K562 (cell line): ENCODE measurements at regions not wholly inside any gene's neighbourhood (a gene's known extent, or its start where the extent isn't known, plus 50 kb on each side); places are given as distances from the start of the nearest gene placed in this dataset.
"Not testable (repeated sequence)": the region's sequence is repeated elsewhere in the genome, so short reads cannot be mapped to it uniquely, and the experiment has no call there.

ENCODE experiments used
- ATAC-seq: fragments of 200-7000 bp; cut with Tn5 transposase; 3 replicates; pipeline ENCODE4 v1.9.1; 2020; ENCODE audit warnings: moderate library complexity
- BruUV-seq: library from RNA; stranded (reverse); fragments of 400-500 nt; replicated peaks from 2 replicates; lab custom pipeline; 2021; lab: Mats Ljungman, UMichigan
- CTCF ChIA-PET: fragments of 300-600 bp; formaldehyde crosslinking; extraction: SDS; loops from one replicate; lab custom pipeline; 2021; ENCODE audit warnings: low intra/inter-chr PET ratio; lab: Yijun Ruan, JAX
- POLR2A ChIA-PET: fragments of 300-600, 350-650 bp; sonication (Branson Sonifier 250); formaldehyde crosslinking; extraction: SDS; loops from one replicate; lab custom pipeline; 2021; ENCODE audit warnings: antibody characterized with exemption, inconsistent platforms; lab: Yijun Ruan, JAX
- DNase-seq, 4 experiments: peaks; one replicate each; pipeline versions ENCODE4 v3.0.0 to v3.0.0-alpha.2; 2011 to 2018; ENCODE audit warnings: low spot score in 3 of 4, mixed read lengths in 3 of 4; ENCODE audit errors: extremely low read depth in 1 of 4
- FAIRE-seq: peaks from 2 replicates; lab custom pipeline; 2011; peaks lifted over from hg19 to GRCh38; lab: Jason Lieb, UNC
- H2AFZ ChIP-seq: 2 replicates; pipeline ENCODE4 v1.6.0; 2011; ENCODE audit warnings: low read depth, low read length, control low read depth, inconsistent platforms
- H3K27ac ChIP-seq: fragments of 200-600 bp; 3 replicates; pipeline ENCODE4 v1.8.0; 2011; ENCODE audit warnings: low read depth, mild to moderate bottlenecking, control low read depth, inconsistent platforms, low read length, moderate library complexity, mixed read lengths; ENCODE audit errors: extremely low read depth
- H3K27me3 ChIP-seq, 2 experiments: fragments of 300-600 bp in 1 of 2; 2 replicates in 1 of 2; 3 replicates in 1 of 2; pipeline versions ENCODE4 v1.6.0 to v1.8.0; 2011; ENCODE audit warnings: inconsistent platforms in 2 of 2, low read length in 2 of 2, mild to moderate bottlenecking in 1 of 2, mixed read lengths in 1 of 2, moderate library complexity in 1 of 2; ENCODE audit not compliant: control insufficient read depth in 2 of 2, insufficient read depth in 2 of 2
- H3K36me3 ChIP-seq: fragments of 300-600 bp; 3 replicates; pipeline ENCODE4 v1.8.0; 2011; ENCODE audit warnings: mild to moderate bottlenecking, low read length, inconsistent platforms; ENCODE audit not compliant: control insufficient read depth, insufficient read depth
- H3K4me1 ChIP-seq, 2 experiments: fragments of 200-600 bp in 1 of 2; replicated peaks in 1 of 2; 2 replicates in 1 of 2; 3 replicates in 1 of 2; pipeline versions ENCODE4 v1.5.1 to v1.8.0; 2011; ENCODE audit warnings: inconsistent platforms in 2 of 2, low read length in 2 of 2, mild to moderate bottlenecking in 1 of 2, mixed read lengths in 1 of 2, moderate library complexity in 1 of 2; ENCODE audit not compliant: control insufficient read depth in 2 of 2, insufficient read depth in 2 of 2
- H3K4me2 ChIP-seq: 2 replicates; pipeline ENCODE4 v1.6.1; 2011; ENCODE audit warnings: low read length, control low read depth, inconsistent platforms, mixed read lengths; ENCODE audit not compliant: insufficient read depth
- H3K4me3 ChIP-seq: fragments of 200-600 bp; sonication (generic), shearing (Covaris generic); 2 replicates; pipeline ENCODE4 v1.5.1; 2016; ENCODE audit warnings: control low read depth, inconsistent platforms
- H3K79me2 ChIP-seq: fragments of 200-600 bp; 3 replicates; pipeline ENCODE4 v1.8.0; 2011; ENCODE audit warnings: low read length, inconsistent platforms; ENCODE audit not compliant: control insufficient read depth, insufficient read depth
- H3K9ac ChIP-seq, 2 experiments: 2 replicates each; pipeline versions ENCODE4 v1.6.0 to v1.6.1; 2011; ENCODE audit warnings: low read depth in 2 of 2, low read length in 2 of 2, control low read depth in 1 of 2, inconsistent platforms in 1 of 2, mild to moderate bottlenecking in 1 of 2, mixed read lengths in 1 of 2; ENCODE audit not compliant: insufficient read depth in 1 of 2
- H3K9me1 ChIP-seq: one replicate; pipeline ENCODE4 v1.6.0; 2011; ENCODE audit warnings: inconsistent platforms, mild to moderate bottlenecking, low read length, moderate library complexity; ENCODE audit not compliant: control insufficient read depth, insufficient read depth
- H3K9me3 ChIP-seq: replicated peaks from 2 replicates; pipeline ENCODE4 v1.5.1; 2011; ENCODE audit warnings: low read depth, low read length, inconsistent platforms; ENCODE audit not compliant: control insufficient read depth, insufficient read depth
- H4K20me1 ChIP-seq: replicated peaks from 2 replicates; pipeline ENCODE4 v1.6.1; 2011; ENCODE audit warnings: low read length, inconsistent platforms, mixed read lengths; ENCODE audit not compliant: control insufficient read depth, insufficient read depth
- BCLAF1 ChIP-seq, 2 experiments: fragments of 450-650 bp in 1 of 2; IDR thresholded peaks; 2 replicates each; pipeline ENCODE4 v1.6.1; 2011 to 2017; ENCODE audit warnings: low read depth in 2 of 2, antibody characterized with exemption in 1 of 2, borderline replicate concordance in 1 of 2, low read length in 1 of 2, mild to moderate bottlenecking in 1 of 2, mixed read lengths in 1 of 2; ENCODE audit not compliant: control insufficient read depth in 1 of 2
- GTF2B ChIP-seq: IDR thresholded peaks from 2 replicates; pipeline ENCODE4 v1.6.1; 2011; ENCODE audit not compliant: insufficient read length; ENCODE audit errors: extremely low read depth
- MTA2 ChIP-seq: fragments of 450-650 bp; IDR thresholded peaks from 2 replicates; pipeline ENCODE4 v1.6.1; 2016; ENCODE audit warnings: low read depth
- RAD51 ChIP-seq: fragments of 450-650 bp; IDR thresholded peaks from 2 replicates; pipeline ENCODE4 v1.7.1; 2016; ENCODE audit warnings: low read depth, mild to moderate bottlenecking, borderline replicate concordance
- ZC3H4 ChIP-seq: sonication (generic); formaldehyde crosslinking; IDR thresholded peaks from 2 replicates; pipeline ENCODE4 v1.9.0; 2021; ENCODE audit warnings: missing genetic modification reagents, borderline replicate concordance
- ZNF668 ChIP-seq: fragments of 250-450 bp; sonication (Bioruptor Pico); IDR thresholded peaks from 2 replicates; pipeline ENCODE4 v1.8.0; 2022; ENCODE audit warnings: mild to moderate bottlenecking, inconsistent platforms
- WGBS: fragments of 100-300 bp; shearing (Covaris generic); methylation state at CpG from one replicate; pipeline ENCODE4 v1.1.6; 2016; ENCODE audit warnings: low coverage, mixed read lengths; ENCODE audit not compliant: insufficient coverage; ENCODE audit errors: missing lambda C conversion rate; 5-methylcytosine and 5-hydroxymethylcytosine counted together
- in situ Hi-C: fragments of 300-500 bp; cut with MboI; formaldehyde crosslinking; loops from 4 replicates; pipeline ENCODE4 v1.15.0; 2018; ENCODE audit warnings: inconsistent platforms, mixed read lengths
- intact Hi-C: fragments of 100-400 bp; cut with micrococcal nuclease; formaldehyde crosslinking; loops from 2 replicates; pipeline ENCODE4 v1.14.2; 2022
- TF ChIP-seq, protein P1 (sequence below): fragments of 450-650 bp; IDR thresholded peaks from 2 replicates; pipeline ENCODE4 v1.6.1; 2014; ENCODE audit warnings: low read depth, mild to moderate bottlenecking, moderate library complexity, borderline replicate concordance
- TF ChIP-seq, protein P2 (sequence below): fragments of 250-450 bp; sonication (Bioruptor Pico); IDR thresholded peaks from 2 replicates; pipeline ENCODE4 v1.8.0; 2022; ENCODE audit warnings: moderate library complexity, mild to moderate bottlenecking, inconsistent platforms

DNA sequence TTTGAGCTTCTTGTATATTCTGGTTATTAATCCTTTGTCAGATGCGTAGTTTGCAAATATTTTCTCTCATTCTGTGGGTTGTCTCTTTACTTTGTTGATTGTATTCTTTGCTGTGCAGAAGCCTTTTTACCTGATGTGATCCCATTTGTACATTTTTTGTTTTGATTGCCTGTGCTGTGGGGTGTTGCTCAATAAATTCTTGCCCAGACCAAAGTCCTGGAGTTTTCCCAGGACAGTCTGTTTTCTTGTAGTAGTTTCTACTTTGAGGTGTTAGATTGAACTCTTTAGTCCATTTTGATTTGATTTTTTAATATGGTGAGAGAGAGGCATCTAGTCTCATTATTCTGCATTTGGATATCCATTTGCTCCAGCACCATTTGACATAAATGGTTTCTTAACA lies 588.7 kb upstream of the MBL2 start (continued):
- TF ChIP-seq, protein P1, sequence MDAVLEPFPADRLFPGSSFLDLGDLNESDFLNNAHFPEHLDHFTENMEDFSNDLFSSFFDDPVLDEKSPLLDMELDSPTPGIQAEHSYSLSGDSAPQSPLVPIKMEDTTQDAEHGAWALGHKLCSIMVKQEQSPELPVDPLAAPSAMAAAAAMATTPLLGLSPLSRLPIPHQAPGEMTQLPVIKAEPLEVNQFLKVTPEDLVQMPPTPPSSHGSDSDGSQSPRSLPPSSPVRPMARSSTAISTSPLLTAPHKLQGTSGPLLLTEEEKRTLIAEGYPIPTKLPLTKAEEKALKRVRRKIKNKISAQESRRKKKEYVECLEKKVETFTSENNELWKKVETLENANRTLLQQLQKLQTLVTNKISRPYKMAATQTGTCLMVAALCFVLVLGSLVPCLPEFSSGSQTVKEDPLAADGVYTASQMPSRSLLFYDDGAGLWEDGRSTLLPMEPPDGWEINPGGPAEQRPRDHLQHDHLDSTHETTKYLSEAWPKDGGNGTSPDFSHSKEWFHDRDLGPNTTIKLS: no peak

DNA sequence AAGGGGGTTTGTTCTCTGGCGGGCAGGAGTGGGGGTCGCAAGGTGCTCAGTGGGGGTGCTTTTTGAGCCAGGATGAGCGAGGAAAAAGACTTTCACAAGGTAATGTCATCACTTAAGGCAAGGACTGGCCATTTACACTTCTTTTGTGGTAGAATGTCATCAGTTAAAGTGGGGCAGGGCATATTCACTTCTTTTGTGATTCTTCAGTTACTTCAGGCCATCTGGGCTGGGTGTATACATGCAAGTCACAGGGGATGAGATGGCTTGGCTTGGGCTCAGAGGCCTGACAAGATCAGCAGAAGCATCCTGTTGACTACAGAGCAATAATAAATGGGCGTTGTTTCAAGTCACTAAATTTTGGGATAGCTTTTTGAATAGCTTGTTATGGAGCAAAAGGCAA lies 586.4 kb upstream of the MBL2 start:
- CTCF ChIA-PET, H3K36me3 ChIP-seq, H3K4me2 ChIP-seq, BruUV-seq, H3K79me2 ChIP-seq, in situ Hi-C loops, DNase-seq, H3K9me3 ChIP-seq, H3K4me1 ChIP-seq, intact Hi-C loops, H2AFZ ChIP-seq, H4K20me1 ChIP-seq, H3K4me3 ChIP-seq, POLR2A ChIA-PET, H3K27me3 ChIP-seq, H3K27ac ChIP-seq, H3K9me1 ChIP-seq, ATAC-seq, H3K9ac ChIP-seq, FAIRE-seq: not testable (repeated sequence)
- WGBS: 0% methylated on average over 2 of the region's 4 CpGs

GRCh38 chr10:53358536-53358935 lies 586.0 kb upstream of the MBL2 start:
- intact Hi-C loops (no loop called here), in situ Hi-C loops (no loop called here)
- ChIA-PET POLR2A (no interaction called here), CTCF (no interaction called here)
- no peak overlapping the region for H3K27ac ChIP-seq
- no TSS peak for BruUV-seq
- no peak for DNase-seq
- H3K27me3 ChIP-seq: no peaks in the 10 kb centered on the region
- H3K9me1 ChIP-seq: no peaks in the 10 kb centered on the region
- H3K79me2 ChIP-seq: no peaks in the 10 kb centered on the region
- no peaks in the 10 kb centered on the region for H3K4me1 ChIP-seq
- H3K4me3 ChIP-seq: no peak overlapping the region
- no peak for ATAC-seq
- no peak overlapping the region for H3K9ac ChIP-seq
- H3K4me2 ChIP-seq: no peak overlapping the region
- no peaks in the 10 kb centered on the region for H3K36me3 ChIP-seq
- H3K9me3 ChIP-seq: no peaks in the 10 kb centered on the region
- H4K20me1 ChIP-seq: no peaks in the 10 kb centered on the region
- WGBS: 4% methylated on average over 4 of the region's 4 CpGs
- no peak for FAIRE-seq
- no peak overlapping the region for H2AFZ ChIP-seq
- TF ChIP-seq BCLAF1 (IDR thresholded peaks at IDR 0.05; ENCODE audit: borderline replicate concordance in 1 of 2, control insufficient read depth in 1 of 2, low read depth in 2 of 2, low read length in 1 of 2): no peak
- no peak for TF ChIP-seq GTF2B
- no peak for TF ChIP-seq ZNF668
- no peak for TF ChIP-seq RAD51
- TF ChIP-seq MTA2: no peak
- TF ChIP-seq, protein P2, sequence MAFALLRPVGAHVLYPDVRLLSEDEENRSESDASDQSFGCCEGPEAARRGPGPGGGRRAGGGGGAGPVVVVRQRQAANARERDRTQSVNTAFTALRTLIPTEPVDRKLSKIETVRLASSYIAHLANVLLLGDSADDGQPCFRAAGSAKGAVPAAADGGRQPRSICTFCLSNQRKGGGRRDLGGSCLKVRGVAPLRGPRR (CRISPR knock-in tag): no peak
- no peak for TF ChIP-seq ZC3H4
